ENCODE measurements at regions not wholly inside any gene's neighbourhood (a gene's known extent, or its start where the extent isn't known, plus 50 kb on each side); places are given as distances from the start of the nearest gene placed in this dataset.

GRCh38 chr9:129504404-129504803, 116.5 kb downstream of the C9orf50 start:
- no peak for DNase-seq

GRCh38 chr9:129501771-129502319, 119.1 kb downstream of the C9orf50 start:
- no peak for DNase-seq

- no peak for DNase-seq
Measured at GRCh38 chr9:129500863-129501770, 119.8 kb downstream of the C9orf50 start.

GRCh38 chr9:129500161-129500862, 120.6 kb downstream of the C9orf50 start:
- DNase-seq, result no peak

- DNase-seq, result no peak
Measured at GRCh38 chr9:129498451-129499384, 122.2 kb downstream of the C9orf50 start.

GRCh38 chr9:129497813-129498450, 123.0 kb downstream of the C9orf50 start:
- DNase-seq, result no peak

- peak in 1 of 2 donors; percentile 90 for DNase-seq
Measured at GRCh38 chr9:129497005-129497812, 123.7 kb downstream of the C9orf50 start.

- DNase-seq, result peak; percentile 91
Measured at GRCh38 chr9:129496473-129497004, 124.4 kb downstream of the C9orf50 start.

- peak; percentile 73 to 88 for DNase-seq
Measured at GRCh38 chr9:129495620-129496472, 125.1 kb downstream of the C9orf50 start.

GRCh38 chr9:129494113-129494789, 126.7 kb downstream of the C9orf50 start:
- no peak for DNase-seq

- DNase-seq, result no peak
Measured at GRCh38 chr9:129493706-129494047, 127.2 kb downstream of the C9orf50 start.

- DNase-seq, result no peak
Measured at GRCh38 chr9:129493002-129493705, 127.7 kb downstream of the C9orf50 start.

GRCh38 chr9:129491487-129491855, 129.4 kb downstream of the C9orf50 start:
- peak in 1 of 2 donors; percentile 19 for DNase-seq

GRCh38 chr9:129490583-129491486, 130.1 kb downstream of the C9orf50 start:
- DNase-seq, result no peak

GRCh38 chr9:129489838-129490582, 130.9 kb downstream of the C9orf50 start:
- no peak for DNase-seq

- DNase-seq, result peak in 1 of 2 donors; percentile 77
Measured at GRCh38 chr9:129487658-129488483, 133.0 kb downstream of the C9orf50 start.

All from hippocampal formation (tissue), 2 donors.